A673 (cell line): ENCODE measurements at regions not wholly inside any gene's neighbourhood (a gene's known extent, or its start where the extent isn't known, plus 50 kb on each side); places are given as distances from the start of the nearest gene placed in this dataset.

Experiments
- EZH2 ChIP-seq: fragments of 200-600 bp; sonication (generic); IDR thresholded peaks from 2 replicates; pipeline ENCODE4 v1.6.1; 2017; ENCODE audit warnings: borderline replicate concordance, low read depth, mild to moderate bottlenecking, mixed read lengths, antibody characterized with exemption, low read length; ENCODE audit not compliant: poor library complexity, severe bottlenecking
- TF ChIP-seq, protein P1 (sequence below): fragments of 300-800, 200-600 bp; sonication (generic); conservative IDR thresholded peaks from 2 replicates; pipeline ENCODE4 v1.5.1; 2017; ENCODE audit warnings: low read depth, mild to moderate bottlenecking, antibody characterized with exemption, low read length, moderate library complexity, mixed read lengths

DNA sequence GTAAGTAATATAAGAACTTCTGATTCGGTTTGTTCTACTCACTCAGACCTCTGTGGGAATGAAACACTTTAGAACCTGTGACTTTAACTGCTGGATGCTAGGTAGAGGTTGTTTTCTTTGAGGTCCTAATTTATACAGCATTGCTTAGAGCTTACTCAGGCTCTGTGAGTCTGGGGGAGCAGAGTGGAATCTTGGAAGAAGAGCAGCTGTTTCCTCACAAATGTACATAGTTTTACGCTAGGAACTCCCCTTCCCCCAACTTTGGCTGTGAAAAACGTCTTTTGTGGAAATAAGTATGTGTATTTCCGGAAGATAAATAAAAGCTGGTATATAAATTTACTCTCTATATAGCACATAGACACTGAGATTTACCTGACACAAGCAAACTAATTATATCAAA, 141.4 kb downstream of the NAA11 start:
- TF ChIP-seq, protein P1, sequence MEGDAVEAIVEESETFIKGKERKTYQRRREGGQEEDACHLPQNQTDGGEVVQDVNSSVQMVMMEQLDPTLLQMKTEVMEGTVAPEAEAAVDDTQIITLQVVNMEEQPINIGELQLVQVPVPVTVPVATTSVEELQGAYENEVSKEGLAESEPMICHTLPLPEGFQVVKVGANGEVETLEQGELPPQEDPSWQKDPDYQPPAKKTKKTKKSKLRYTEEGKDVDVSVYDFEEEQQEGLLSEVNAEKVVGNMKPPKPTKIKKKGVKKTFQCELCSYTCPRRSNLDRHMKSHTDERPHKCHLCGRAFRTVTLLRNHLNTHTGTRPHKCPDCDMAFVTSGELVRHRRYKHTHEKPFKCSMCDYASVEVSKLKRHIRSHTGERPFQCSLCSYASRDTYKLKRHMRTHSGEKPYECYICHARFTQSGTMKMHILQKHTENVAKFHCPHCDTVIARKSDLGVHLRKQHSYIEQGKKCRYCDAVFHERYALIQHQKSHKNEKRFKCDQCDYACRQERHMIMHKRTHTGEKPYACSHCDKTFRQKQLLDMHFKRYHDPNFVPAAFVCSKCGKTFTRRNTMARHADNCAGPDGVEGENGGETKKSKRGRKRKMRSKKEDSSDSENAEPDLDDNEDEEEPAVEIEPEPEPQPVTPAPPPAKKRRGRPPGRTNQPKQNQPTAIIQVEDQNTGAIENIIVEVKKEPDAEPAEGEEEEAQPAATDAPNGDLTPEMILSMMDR, result no peak
- TF ChIP-seq EZH2, result no peak
